D721Med (cell line): ENCODE measurements at regions not wholly inside any gene's neighbourhood (a gene's known extent, or its start where the extent isn't known, plus 50 kb on each side); places are given as distances from the start of the nearest gene placed in this dataset.

Source experiments
- DNase-seq: peaks from one replicate; pipeline ENCODE4 v3.0.0; 2011; ENCODE audit warnings: low spot score; ENCODE audit not compliant: insufficient read length
- FAIRE-seq: peaks from 2 replicates; lab custom pipeline; 2011; peaks lifted over from hg19 to GRCh38; lab: Jason Lieb, UNC
- CTCF ChIP-seq: IDR thresholded peaks from 2 replicates; pipeline ENCODE4 v1.5.1; 2012; ENCODE audit warnings: mild to moderate bottlenecking, control low read depth; ENCODE audit not compliant: insufficient read depth; ENCODE audit errors: missing control alignments

GRCh38 chr15:62428851-62429598 lies 263.9 kb upstream of the C2CD4B start:
- FAIRE-seq (no peak), DNase-seq (no peak)
- no peak for TF ChIP-seq CTCF

GRCh38 chr15:62430056-62430455 lies 265.0 kb upstream of the C2CD4B start:
- DNase-seq (no peak), FAIRE-seq (no peak)
- TF ChIP-seq CTCF, result no peak

- DNase-seq (no peak), FAIRE-seq (no peak)
Measured at GRCh38 chr15:62430552-62430951, 265.5 kb upstream of the C2CD4B start.

GRCh38 chr15:62431008-62431797 lies 266.1 kb upstream of the C2CD4B start:
- no peak for TF ChIP-seq CTCF
- no peak for FAIRE-seq

More at GRCh38 chr15:62430552-62430951, 265.5 kb upstream of the C2CD4B start:
- no peak for TF ChIP-seq CTCF

GRCh38 chr15:62431817-62432216 lies 266.7 kb upstream of the C2CD4B start:
- FAIRE-seq, result no peak
- TF ChIP-seq CTCF, result no peak
- no peak for DNase-seq

More at GRCh38 chr15:62431008-62431797, 266.1 kb upstream of the C2CD4B start:
- no peak for DNase-seq

GRCh38 chr15:62432702-62433398 lies 267.8 kb upstream of the C2CD4B start:
- no peak for TF ChIP-seq CTCF
- DNase-seq (no peak), FAIRE-seq (no peak)
